ENCODE measurements at regions not wholly inside any gene's neighbourhood (a gene's known extent, or its start where the extent isn't known, plus 50 kb on each side); places are given as distances from the start of the nearest gene placed in this dataset.

GRCh38 chr5:163890261-163890660 lies 384.8 kb downstream of the MAT2B start:
- H3K79me2 ChIP-seq (replicated peaks; ENCODE audit: insufficient read depth, low read length) = no peaks in the 10 kb centered on the region
- no peaks in the 10 kb centered on the region for H3K36me3 ChIP-seq (ENCODE audit: insufficient read depth, low read length)
- H3F3A ChIP-seq (ENCODE audit: insufficient read depth, low read length, poor library complexity, severe bottlenecking) = no peaks in the 10 kb centered on the region
- no peak overlapping the region for H3K9ac ChIP-seq (ENCODE audit: low read length)
- no peak overlapping the region for H2AFZ ChIP-seq (ENCODE audit: low read depth, low read length)
- H3K9me2 ChIP-seq (ENCODE audit: insufficient read depth, low read length) = no peaks in the 10 kb centered on the region
- H3K9me3 ChIP-seq (ENCODE audit: low read length) = no peaks in the 10 kb centered on the region
- TF ChIP-seq REST (IDR thresholded peaks at IDR 0.05; ENCODE audit: borderline replicate concordance) = no peak
- no peak for TF ChIP-seq TAF1 (IDR thresholded peaks at IDR 0.05; ENCODE audit: low read depth)
- no peak for TF ChIP-seq EP300 (conservative IDR thresholded peaks at IDR 0.05; ENCODE audit: poor library complexity, severe bottlenecking)
- H3K4me2 ChIP-seq (ENCODE audit: low read length) = no peak overlapping the region
- H3K27ac ChIP-seq (ENCODE audit: low read length) = no peak overlapping the region
- H4K20me1 ChIP-seq (ENCODE audit: insufficient read depth) = no peaks in the 10 kb centered on the region
- H3K4me3 ChIP-seq (ENCODE audit: low read length) = no peak overlapping the region
- no peaks in the 10 kb centered on the region for H3K27me3 ChIP-seq (ENCODE audit: insufficient read depth, low read depth, low read length)

- Histone ChIP-seq H3K27me3 (ENCODE audit: insufficient read depth, low read depth, low read length) (no peaks in the 10 kb centered on the region), H3K9ac (ENCODE audit: low read length) (no peak overlapping the region), H3K4me3 (ENCODE audit: low read length) (no peak overlapping the region), H3K9me3 (ENCODE audit: low read length) (no peaks in the 10 kb centered on the region), H3K9me2 (ENCODE audit: insufficient read depth, low read length) (no peaks in the 10 kb centered on the region), H3K4me2 (ENCODE audit: low read length) (no peak overlapping the region), H3K79me2 (replicated peaks; ENCODE audit: insufficient read depth, low read length) (no peaks in the 10 kb centered on the region), H2AFZ (ENCODE audit: low read depth, low read length) (no peak overlapping the region), H3K36me3 (ENCODE audit: insufficient read depth, low read length) (no peaks in the 10 kb centered on the region), H4K20me1 (ENCODE audit: insufficient read depth) (no peaks in the 10 kb centered on the region), H3F3A (ENCODE audit: insufficient read depth, low read length, poor library complexity, severe bottlenecking) (no peaks in the 10 kb centered on the region), H3K27ac (ENCODE audit: low read length) (no peak overlapping the region)
- TF ChIP-seq EZH2 (IDR thresholded peaks at IDR 0.05; ENCODE audit: borderline replicate concordance, insufficient read depth, low read length, poor library complexity, severe bottlenecking) = no peak
- no peak for TF ChIP-seq EP300 (conservative IDR thresholded peaks at IDR 0.05; ENCODE audit: poor library complexity, severe bottlenecking)
- no peak for TF ChIP-seq CTCF (IDR thresholded peaks at IDR 0.05; ENCODE audit: poor library complexity, severe bottlenecking)
- no peak for TF ChIP-seq SMC3 (conservative IDR thresholded peaks at IDR 0.05; ENCODE audit: poor library complexity)
- TF ChIP-seq RAD21 (conservative IDR thresholded peaks at IDR 0.05) = no peak
- TF ChIP-seq MXI1 (conservative IDR thresholded peaks at IDR 0.05; ENCODE audit: poor library complexity, severe bottlenecking) = no peak
- TF ChIP-seq TAF1 (IDR thresholded peaks at IDR 0.05; ENCODE audit: low read depth) = no peak
Observed at GRCh38 chr5:163893281-163893680, 387.9 kb downstream of the MAT2B start.

- Histone ChIP-seq H3K9me3 (ENCODE audit: low read length) (no peaks in the 10 kb centered on the region), H3K27me3 (ENCODE audit: insufficient read depth, low read depth, low read length) (no peaks in the 10 kb centered on the region), H3K27ac (ENCODE audit: low read length) (no peak overlapping the region), H3K9me2 (ENCODE audit: insufficient read depth, low read length) (no peaks in the 10 kb centered on the region), H3K9ac (ENCODE audit: low read length) (no peak overlapping the region), H3F3A (ENCODE audit: insufficient read depth, low read length, poor library complexity, severe bottlenecking) (no peaks in the 10 kb centered on the region), H3K79me2 (replicated peaks; ENCODE audit: insufficient read depth, low read length) (no peaks in the 10 kb centered on the region), H2AFZ (ENCODE audit: low read depth, low read length) (no peak overlapping the region), H3K4me2 (ENCODE audit: low read length) (no peak overlapping the region), H3K36me3 (ENCODE audit: insufficient read depth, low read length) (no peaks in the 10 kb centered on the region), H4K20me1 (ENCODE audit: insufficient read depth) (no peaks in the 10 kb centered on the region), H3K4me3 (ENCODE audit: low read length) (no peak overlapping the region)
- TF ChIP-seq RAD21 (conservative IDR thresholded peaks at IDR 0.05) = no peak
- no peak for TF ChIP-seq POLR2AphosphoS5 (IDR thresholded peaks at IDR 0.05)
- TF ChIP-seq EZH2 (IDR thresholded peaks at IDR 0.05; ENCODE audit: borderline replicate concordance, insufficient read depth, low read length, poor library complexity, severe bottlenecking) = no peak
- no peak for TF ChIP-seq CTCF (IDR thresholded peaks at IDR 0.05; ENCODE audit: poor library complexity, severe bottlenecking)
- TF ChIP-seq MXI1 (conservative IDR thresholded peaks at IDR 0.05; ENCODE audit: poor library complexity, severe bottlenecking) = no peak
- TF ChIP-seq TAF1 (IDR thresholded peaks at IDR 0.05; ENCODE audit: low read depth) = no peak
- no peak for TF ChIP-seq SMC3 (conservative IDR thresholded peaks at IDR 0.05; ENCODE audit: poor library complexity)
- TF ChIP-seq REST (IDR thresholded peaks at IDR 0.05; ENCODE audit: borderline replicate concordance) = no peak
- no peak for TF ChIP-seq EP300 (conservative IDR thresholded peaks at IDR 0.05; ENCODE audit: poor library complexity, severe bottlenecking)
Observed at GRCh38 chr5:163894645-163895044, 389.2 kb downstream of the MAT2B start.
